Liver (tissue), 8 donors: ENCODE measurements at regions not wholly inside any gene's neighbourhood (a gene's known extent, or its start where the extent isn't known, plus 50 kb on each side); places are given as distances from the start of the nearest gene placed in this dataset.
A peak's percentile ranks its signal among the peaks of the same experiment; 100 is the strongest.

ENCODE experiments used
- DNase-seq: peaks from one replicate; pipeline ENCODE4 v3.0.0-alpha.2; 2017; ENCODE audit warnings: low spot score
- H3K27ac ChIP-seq, 2 donors: one replicate each; pipeline ENCODE4 v1.7.0; 2013; ENCODE audit warnings: inconsistent platforms in 2 of 2, low read length in 2 of 2, control low read depth in 1 of 2, low read depth in 1 of 2, mild to moderate bottlenecking in 1 of 2
- H3K27me3 ChIP-seq, 4 donors: one replicate each; pipeline versions ENCODE4 v1.6.1 to v1.7.0; 2013; ENCODE audit warnings: low read length in 3 of 4, inconsistent platforms in 1 of 4, mild to moderate bottlenecking in 1 of 4, moderate library complexity in 1 of 4; ENCODE audit not compliant: control insufficient read depth in 4 of 4, insufficient read depth in 4 of 4
- H3K36me3 ChIP-seq, 4 donors: one replicate each; pipeline versions ENCODE4 v1.6.1 to v1.7.0; 2013; ENCODE audit warnings: low read length in 3 of 4, mild to moderate bottlenecking in 3 of 4, low read depth in 1 of 4, moderate library complexity in 1 of 4; ENCODE audit not compliant: control insufficient read depth in 4 of 4, insufficient read depth in 3 of 4
- H3K4me1 ChIP-seq, 4 donors: one replicate each; pipeline versions ENCODE4 v1.6.1 to v1.7.0; 2013; ENCODE audit warnings: low read length in 3 of 4, mild to moderate bottlenecking in 3 of 4, moderate library complexity in 1 of 4; ENCODE audit not compliant: control insufficient read depth in 4 of 4, insufficient read depth in 4 of 4
- H3K4me3 ChIP-seq, 3 donors: one replicate each; pipeline versions ENCODE4 v1.6.1 to v1.7.0; 2013; ENCODE audit warnings: low read length in 3 of 3, control low read depth in 1 of 3, low read depth in 1 of 3, mild to moderate bottlenecking in 1 of 3
- H3K9ac ChIP-seq, 2 donors: one replicate each; pipeline ENCODE4 v1.7.0; 2013; ENCODE audit warnings: low read length in 2 of 2, mild to moderate bottlenecking in 2 of 2, moderate library complexity in 2 of 2, control low read depth in 1 of 2, low read depth in 1 of 2
- H3K9me3 ChIP-seq, 4 donors: one replicate each; pipeline versions ENCODE4 v1.6.1 to v1.7.0; 2013; ENCODE audit warnings: low read length in 3 of 4; ENCODE audit not compliant: control insufficient read depth in 4 of 4
- ATF3 ChIP-seq: IDR thresholded peaks from 2 replicates; pipeline ENCODE4 v1.6.1; 2016; ENCODE audit warnings: antibody characterized with exemption
- CTCF ChIP-seq: fragments of 150-350 bp; IDR thresholded peaks from 2 replicates; pipeline ENCODE4 v1.5.1; 2017; ENCODE audit warnings: improper control_type of control experiment, low read depth, low read length; ENCODE audit not compliant: missing input control
- EGR1 ChIP-seq, 2 donors: IDR thresholded peaks; 2 replicates each; pipeline ENCODE4 v1.6.1; 2016 to 2018; ENCODE audit warnings: antibody characterized with exemption in 2 of 2, low read depth in 2 of 2
- FOXA1 ChIP-seq: IDR thresholded peaks from 2 replicates; pipeline ENCODE4 v1.6.1; 2016; ENCODE audit warnings: antibody characterized with exemption
- FOXA2 ChIP-seq: IDR thresholded peaks from 2 replicates; pipeline ENCODE4 v1.6.1; 2016; ENCODE audit warnings: antibody characterized with exemption
- GABPA ChIP-seq, 2 donors: IDR thresholded peaks in 1 of 2; conservative IDR thresholded peaks in 1 of 2; 2 replicates each; pipeline ENCODE4 v1.6.1; 2016; ENCODE audit warnings: antibody characterized with exemption in 2 of 2, mild to moderate bottlenecking in 1 of 2, moderate library complexity in 1 of 2
- HNF4A ChIP-seq, 2 donors: conservative IDR thresholded peaks; 2 replicates each; pipeline ENCODE4 v1.6.1; 2016; ENCODE audit warnings: antibody characterized with exemption in 2 of 2, mild to moderate bottlenecking in 2 of 2
- HNF4G ChIP-seq: IDR thresholded peaks from 2 replicates; pipeline ENCODE4 v1.6.1; 2016; ENCODE audit warnings: antibody characterized with exemption
- JUND ChIP-seq, 2 donors: IDR thresholded peaks; 2 replicates each; pipeline ENCODE4 v1.6.1; 2016; ENCODE audit warnings: antibody characterized with exemption in 2 of 2
- NR2F2 ChIP-seq: IDR thresholded peaks from 2 replicates; pipeline ENCODE4 v1.6.1; 2016; ENCODE audit warnings: antibody characterized with exemption
- RAD21 ChIP-seq, 2 donors: IDR thresholded peaks; 2 replicates each; pipeline ENCODE4 v1.6.1; 2016; ENCODE audit warnings: antibody characterized with exemption in 2 of 2, mild to moderate bottlenecking in 2 of 2
- RXRA ChIP-seq, 2 donors: IDR thresholded peaks; 2 replicates each; pipeline ENCODE4 v1.6.1; 2017 to 2018; ENCODE audit warnings: antibody characterized with exemption in 2 of 2, mild to moderate bottlenecking in 1 of 2
- SP1 ChIP-seq: IDR thresholded peaks from 2 replicates; pipeline ENCODE4 v1.6.1; 2018; ENCODE audit warnings: antibody characterized with exemption, mild to moderate bottlenecking
- TAF1 ChIP-seq: conservative IDR thresholded peaks from 2 replicates; pipeline ENCODE4 v1.6.1; 2016; ENCODE audit warnings: antibody characterized with exemption, mild to moderate bottlenecking
- YY1 ChIP-seq: IDR thresholded peaks from 2 replicates; pipeline ENCODE4 v1.6.1; 2016; ENCODE audit warnings: antibody characterized with exemption, mild to moderate bottlenecking
- WGBS: extraction: QIAGEN DNeasy Blood & Tissue Kit; methylation state at CpG from one replicate; pipeline ENCODE4 v1.1.7; 2013; 5-methylcytosine and 5-hydroxymethylcytosine counted together
- TF ChIP-seq, protein P1 (sequence below): IDR thresholded peaks from 2 replicates; pipeline ENCODE4 v1.6.1; 2016; ENCODE audit warnings: antibody characterized with exemption
- TF ChIP-seq, protein P2 (sequence below): IDR thresholded peaks from 2 replicates; pipeline ENCODE4 v1.6.1; 2016; ENCODE audit warnings: antibody characterized with exemption, mild to moderate bottlenecking
- TF ChIP-seq, protein P3 (sequence below): IDR thresholded peaks from 2 replicates; pipeline ENCODE4 v1.6.1; 2016; ENCODE audit warnings: antibody characterized with exemption
- donor health status: healthy.
- donor health status: healthy.
- donor health status: healthy.
- donor health status: healthy.
- donor health status: healthy.

DNA sequence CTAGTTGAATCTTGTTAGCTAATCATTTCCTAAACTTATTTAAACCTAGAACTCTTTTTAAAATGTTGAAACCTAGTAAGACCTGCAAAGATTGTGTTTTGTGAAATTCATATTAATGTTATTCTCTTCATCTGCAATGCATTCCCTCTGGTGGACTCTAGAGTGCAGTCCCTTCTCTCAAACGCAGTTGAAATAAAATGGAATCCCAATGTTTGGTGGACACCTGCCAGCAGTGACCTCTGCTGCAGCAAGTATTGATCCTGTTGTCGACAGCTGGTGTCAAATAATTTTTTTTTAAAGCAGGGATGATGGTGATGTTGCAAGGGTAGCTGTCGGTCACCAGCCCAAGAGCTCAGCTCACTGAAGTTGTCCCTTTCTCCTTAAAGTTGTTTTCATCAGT, 492.0 kb downstream of the ZIC3 start:
- no peak for DNase-seq
- WGBS: 27% methylated on average over 3 of the region's 3 CpGs

DNA sequence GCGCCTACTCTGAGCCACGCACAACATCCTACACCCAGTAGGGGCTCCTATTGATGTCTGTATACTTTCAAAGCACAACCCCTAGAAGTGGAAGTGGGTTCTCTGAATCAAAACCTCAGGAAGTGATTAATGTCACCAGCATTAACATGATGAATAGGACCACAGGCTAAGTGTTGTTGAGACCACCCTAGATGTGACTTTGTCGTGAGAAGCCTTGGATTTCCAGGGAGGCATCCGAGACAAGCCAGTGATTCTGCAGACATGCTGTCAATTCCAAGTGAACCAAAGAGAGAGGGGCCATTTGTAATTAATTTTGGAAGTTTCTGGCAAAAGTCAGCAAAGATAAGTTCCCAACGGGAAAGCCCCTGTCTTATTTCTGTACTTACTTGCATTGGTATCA, 493.0 kb downstream of the ZIC3 start:
- no peak for DNase-seq
- H3K4me1 ChIP-seq: no peaks in the 10 kb centered on the region
- TF ChIP-seq, protein P1, sequence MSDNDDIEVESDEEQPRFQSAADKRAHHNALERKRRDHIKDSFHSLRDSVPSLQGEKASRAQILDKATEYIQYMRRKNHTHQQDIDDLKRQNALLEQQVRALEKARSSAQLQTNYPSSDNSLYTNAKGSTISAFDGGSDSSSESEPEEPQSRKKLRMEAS: no peak
- TF ChIP-seq JUND (IDR thresholded peaks at IDR 0.05) (no peak), TAF1 (no peak), FOXA2 (no peak), HNF4G (no peak), RAD21 (IDR thresholded peaks at IDR 0.05) (no peak), HNF4A (conservative IDR thresholded peaks at IDR 0.05) (no peak), EGR1 (IDR thresholded peaks at IDR 0.05; ENCODE audit: low read depth in 2 of 2) (no peak), YY1 (no peak)
- TF ChIP-seq, protein P2, sequence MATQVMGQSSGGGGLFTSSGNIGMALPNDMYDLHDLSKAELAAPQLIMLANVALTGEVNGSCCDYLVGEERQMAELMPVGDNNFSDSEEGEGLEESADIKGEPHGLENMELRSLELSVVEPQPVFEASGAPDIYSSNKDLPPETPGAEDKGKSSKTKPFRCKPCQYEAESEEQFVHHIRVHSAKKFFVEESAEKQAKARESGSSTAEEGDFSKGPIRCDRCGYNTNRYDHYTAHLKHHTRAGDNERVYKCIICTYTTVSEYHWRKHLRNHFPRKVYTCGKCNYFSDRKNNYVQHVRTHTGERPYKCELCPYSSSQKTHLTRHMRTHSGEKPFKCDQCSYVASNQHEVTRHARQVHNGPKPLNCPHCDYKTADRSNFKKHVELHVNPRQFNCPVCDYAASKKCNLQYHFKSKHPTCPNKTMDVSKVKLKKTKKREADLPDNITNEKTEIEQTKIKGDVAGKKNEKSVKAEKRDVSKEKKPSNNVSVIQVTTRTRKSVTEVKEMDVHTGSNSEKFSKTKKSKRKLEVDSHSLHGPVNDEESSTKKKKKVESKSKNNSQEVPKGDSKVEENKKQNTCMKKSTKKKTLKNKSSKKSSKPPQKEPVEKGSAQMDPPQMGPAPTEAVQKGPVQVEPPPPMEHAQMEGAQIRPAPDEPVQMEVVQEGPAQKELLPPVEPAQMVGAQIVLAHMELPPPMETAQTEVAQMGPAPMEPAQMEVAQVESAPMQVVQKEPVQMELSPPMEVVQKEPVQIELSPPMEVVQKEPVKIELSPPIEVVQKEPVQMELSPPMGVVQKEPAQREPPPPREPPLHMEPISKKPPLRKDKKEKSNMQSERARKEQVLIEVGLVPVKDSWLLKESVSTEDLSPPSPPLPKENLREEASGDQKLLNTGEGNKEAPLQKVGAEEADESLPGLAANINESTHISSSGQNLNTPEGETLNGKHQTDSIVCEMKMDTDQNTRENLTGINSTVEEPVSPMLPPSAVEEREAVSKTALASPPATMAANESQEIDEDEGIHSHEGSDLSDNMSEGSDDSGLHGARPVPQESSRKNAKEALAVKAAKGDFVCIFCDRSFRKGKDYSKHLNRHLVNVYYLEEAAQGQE: no peak
- H3K27ac ChIP-seq: no peak overlapping the region
- WGBS: 32% methylated on average over 5 of the region's 5 CpGs
- no peaks in the 10 kb centered on the region for H3K36me3 ChIP-seq
- H3K9me3 ChIP-seq: no peaks in the 10 kb centered on the region
- no peak overlapping the region for H3K9ac ChIP-seq
- no peaks in the 10 kb centered on the region for H3K27me3 ChIP-seq
- no peak overlapping the region for H3K4me3 ChIP-seq

More for the DNA sequence above, 492.0 kb downstream of the ZIC3 start:
- H3K4me3 ChIP-seq: no peak overlapping the region
- no peaks in the 10 kb centered on the region for H3K9me3 ChIP-seq
- no peaks in the 10 kb centered on the region for H3K4me1 ChIP-seq
- H3K27me3 ChIP-seq: no peaks in the 10 kb centered on the region
- TF ChIP-seq, protein P3, sequence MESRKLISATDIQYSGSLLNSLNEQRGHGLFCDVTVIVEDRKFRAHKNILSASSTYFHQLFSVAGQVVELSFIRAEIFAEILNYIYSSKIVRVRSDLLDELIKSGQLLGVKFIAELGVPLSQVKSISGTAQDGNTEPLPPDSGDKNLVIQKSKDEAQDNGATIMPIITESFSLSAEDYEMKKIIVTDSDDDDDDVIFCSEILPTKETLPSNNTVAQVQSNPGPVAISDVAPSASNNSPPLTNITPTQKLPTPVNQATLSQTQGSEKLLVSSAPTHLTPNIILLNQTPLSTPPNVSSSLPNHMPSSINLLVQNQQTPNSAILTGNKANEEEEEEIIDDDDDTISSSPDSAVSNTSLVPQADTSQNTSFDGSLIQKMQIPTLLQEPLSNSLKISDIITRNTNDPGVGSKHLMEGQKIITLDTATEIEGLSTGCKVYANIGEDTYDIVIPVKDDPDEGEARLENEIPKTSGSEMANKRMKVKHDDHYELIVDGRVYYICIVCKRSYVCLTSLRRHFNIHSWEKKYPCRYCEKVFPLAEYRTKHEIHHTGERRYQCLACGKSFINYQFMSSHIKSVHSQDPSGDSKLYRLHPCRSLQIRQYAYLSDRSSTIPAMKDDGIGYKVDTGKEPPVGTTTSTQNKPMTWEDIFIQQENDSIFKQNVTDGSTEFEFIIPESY: no peak
- no peak for TF ChIP-seq GABPA (IDR thresholded peaks at IDR 0.05 in 1 of 2, conservative IDR thresholded peaks at IDR 0.05 in 1 of 2)
- no peak for TF ChIP-seq SP1
- peak in 1 of 2 donors; percentile 4 for TF ChIP-seq RAD21 (IDR thresholded peaks at IDR 0.05)
- TF ChIP-seq YY1: peak; percentile 45
- TF ChIP-seq FOXA2: no peak
- TF ChIP-seq NR2F2: no peak
- TF ChIP-seq HNF4A (conservative IDR thresholded peaks at IDR 0.05): no peak
- no peaks in the 10 kb centered on the region for H3K36me3 ChIP-seq
- no peak overlapping the region for H3K27ac ChIP-seq
- H3K9ac ChIP-seq: no peak overlapping the region

DNA sequence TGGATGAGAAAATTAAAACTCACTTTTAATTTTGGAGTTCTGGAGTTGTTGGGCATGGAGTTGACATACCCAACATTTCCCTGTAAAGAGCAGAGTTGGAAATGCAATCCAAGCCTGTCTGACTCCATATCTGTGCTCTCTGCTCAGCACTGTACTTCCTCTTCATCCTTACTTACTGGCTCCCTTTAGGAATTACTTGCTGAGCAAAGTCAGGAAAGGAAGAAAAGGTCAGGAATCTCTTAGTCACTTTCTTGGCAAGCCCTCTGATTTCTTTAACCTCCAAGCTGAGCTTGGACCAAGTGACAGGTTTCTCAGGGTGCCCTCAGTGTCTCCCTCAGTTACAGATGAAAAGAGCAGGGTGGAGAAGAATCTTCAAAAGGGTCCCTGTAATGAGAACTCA, 501.5 kb downstream of the ZIC3 start:
- H3K27me3 ChIP-seq: no peaks in the 10 kb centered on the region
- no peak for DNase-seq
- peaks cover 0 to 3% (median 0%) of the 10 kb centered on the region in 4 donors for H3K9me3 ChIP-seq
- no peak overlapping the region for H3K27ac ChIP-seq
- no peaks in the 10 kb centered on the region for H3K36me3 ChIP-seq
- H3K9ac ChIP-seq: no peak overlapping the region
- H3K4me3 ChIP-seq: no peak overlapping the region
- no peaks in the 10 kb centered on the region for H3K4me1 ChIP-seq
- no peak for TF ChIP-seq EGR1 (IDR thresholded peaks at IDR 0.05; ENCODE audit: low read depth in 2 of 2)
- no peak for TF ChIP-seq FOXA1
- no peak for TF ChIP-seq YY1
- TF ChIP-seq HNF4G: no peak
- no peak for TF ChIP-seq FOXA2
- no peak for TF ChIP-seq NR2F2
- TF ChIP-seq SP1: no peak
- TF ChIP-seq GABPA (IDR thresholded peaks at IDR 0.05 in 1 of 2, conservative IDR thresholded peaks at IDR 0.05 in 1 of 2): no peak
- no peak for TF ChIP-seq ATF3
- TF ChIP-seq, protein P3: no peak
- TF ChIP-seq CTCF: no peak
- TF ChIP-seq TAF1: no peak
- no peak for TF ChIP-seq RXRA (IDR thresholded peaks at IDR 0.05)
- TF ChIP-seq, protein P1: no peak
